Naive thymus-derived CD8-positive, alpha-beta T cell (primary cell): ENCODE measurements at regions not wholly inside any gene's neighbourhood (a gene's known extent, or its start where the extent isn't known, plus 50 kb on each side); places are given as distances from the start of the nearest gene placed in this dataset.
"Not testable (repeated sequence)": the region's sequence is repeated elsewhere in the genome, so short reads cannot be mapped to it uniquely, and the experiment has no call there.

Experiments used
- ATAC-seq, 2 donors: fragments of 150-1000 bp; cut with Tn5 transposase in 1 of 2; sonication (Bioruptor Pico), chemical (Tn5 transposase) in 1 of 2; 1 replicate in 1 of 2; 2 replicates in 1 of 2; pipeline ENCODE4 v1.10.0; 2021; ENCODE audit warnings: mild to moderate bottlenecking in 2 of 2, moderate library complexity in 2 of 2
- POLR2A ChIA-PET: fragments of 350-600 bp; sonication (Branson Sonifier 250); formaldehyde crosslinking; loops from one replicate; lab custom pipeline; 2021; ENCODE audit warnings: antibody characterized with exemption; lab: Charles Lee
- DNase-seq, 10 donors: peaks; one replicate each; pipeline versions ENCODE4 v3.0.0 to v3.0.0-alpha.2; 2020 to 2022
- H3K27ac Mint-ChIP-seq, 10 donors: one replicate each; pipeline ENCODE4 v1.8.0; 2020 to 2022; ENCODE audit warnings: mild to moderate bottlenecking in 10 of 10, mixed read lengths in 10 of 10, moderate library complexity in 4 of 10, inconsistent platforms in 1 of 10
- H3K27me3 Mint-ChIP-seq, 5 donors: one replicate each; pipeline ENCODE4 v1.8.0; 2021 to 2022; ENCODE audit warnings: mixed read lengths in 5 of 5
- H3K36me3 Mint-ChIP-seq, 3 donors: one replicate each; pipeline ENCODE4 v1.8.0; 2020 to 2022; ENCODE audit warnings: mixed read lengths in 3 of 3, mild to moderate bottlenecking in 2 of 3, inconsistent platforms in 1 of 3
- H3K4me1 Mint-ChIP-seq, 4 donors: one replicate each; pipeline ENCODE4 v1.8.0; 2021 to 2022; ENCODE audit warnings: mixed read lengths in 4 of 4
- H3K4me3 Mint-ChIP-seq, 10 donors: one replicate each; pipeline ENCODE4 v1.8.0; 2020 to 2022; ENCODE audit warnings: mild to moderate bottlenecking in 10 of 10, mixed read lengths in 10 of 10, moderate library complexity in 6 of 10, inconsistent platforms in 1 of 10
- H3K9me3 Mint-ChIP-seq, 9 donors: one replicate each; pipeline ENCODE4 v1.8.0; 2020 to 2022; ENCODE audit warnings: mixed read lengths in 9 of 9, mild to moderate bottlenecking in 3 of 9, inconsistent platforms in 1 of 9, moderate library complexity in 1 of 9

DNA sequence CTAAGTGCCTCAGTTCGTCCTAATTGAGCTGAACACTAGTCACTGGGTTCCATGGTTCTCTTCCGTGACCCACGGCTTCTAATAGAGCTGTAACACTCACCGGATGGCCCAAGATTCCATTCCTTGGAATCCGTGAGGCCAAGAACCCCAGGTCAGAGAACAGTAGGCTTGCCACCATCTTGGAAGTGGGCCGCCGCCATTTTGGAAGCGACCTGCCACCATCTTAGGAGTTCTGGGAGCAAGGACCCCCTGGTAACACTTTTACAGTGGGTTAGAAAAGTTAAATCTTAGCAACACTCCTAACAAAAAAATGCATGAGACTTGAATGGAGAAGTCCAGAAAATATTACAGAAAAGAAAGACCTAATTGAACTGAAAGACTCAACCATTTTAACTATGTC is 84.5 kb downstream of the TMEM18 start:
- POLR2A ChIA-PET: no interaction called here
- Mint-ChIP-seq H3K36me3 (no peaks in the 10 kb centered on the region), H3K9me3 (no peaks in the 10 kb centered on the region), H3K27ac (no peak overlapping the region), H3K27me3 (peaks cover 1 to 33% (median 12%) of the 10 kb centered on the region in 5 donors), H3K4me1 (peaks cover 0 to 4% (median 0%) of the 10 kb centered on the region in 4 donors), H3K4me3 (no peak overlapping the region)
- no peak for ATAC-seq
- no peak for DNase-seq

DNA sequence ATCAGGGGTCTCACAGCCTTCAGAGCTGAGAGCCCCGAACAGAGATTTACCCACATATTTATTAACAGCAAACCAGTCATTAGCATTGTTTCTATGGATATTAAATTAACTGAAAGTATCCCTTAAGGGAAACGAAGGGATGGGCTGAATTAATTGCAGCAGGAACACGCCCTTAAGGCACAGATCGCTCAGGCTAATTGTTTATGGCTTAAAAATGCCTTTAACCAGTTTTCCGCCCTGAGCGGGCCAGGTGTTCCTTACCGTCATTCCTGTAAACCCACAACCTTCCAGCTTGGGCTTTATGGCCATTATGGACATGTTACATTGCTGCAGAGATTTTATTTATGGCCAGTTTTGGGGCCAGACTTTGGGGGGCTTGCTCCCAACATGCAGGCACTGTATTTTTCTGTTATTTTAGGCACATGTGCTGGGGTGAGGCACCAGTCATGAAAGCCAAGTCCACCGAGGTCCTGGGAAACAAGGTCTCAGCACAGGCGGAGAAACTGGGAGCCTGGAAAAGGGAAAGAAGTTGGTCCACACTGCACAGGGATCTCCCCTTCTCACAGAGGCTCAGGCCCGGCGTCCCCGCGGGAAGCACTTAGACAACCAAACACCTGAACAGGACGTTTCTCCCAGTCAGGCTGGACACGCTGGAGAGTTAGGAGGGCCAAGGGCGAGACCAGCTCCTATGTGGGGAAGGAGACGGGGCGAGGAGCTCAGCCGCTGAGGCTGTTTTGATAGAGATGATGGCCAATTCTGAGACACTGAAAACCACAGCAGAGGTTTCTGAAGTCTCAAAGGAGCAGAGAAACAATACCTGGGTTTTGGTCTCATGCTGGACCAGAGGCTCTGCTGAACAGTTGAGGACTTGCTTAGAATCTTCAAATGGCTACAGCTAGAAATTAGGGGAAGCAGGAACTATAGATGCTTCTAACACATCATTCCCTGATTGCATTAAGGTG is 86.7 kb downstream of the TMEM18 start:
- POLR2A ChIA-PET: no interaction called here

DNA sequence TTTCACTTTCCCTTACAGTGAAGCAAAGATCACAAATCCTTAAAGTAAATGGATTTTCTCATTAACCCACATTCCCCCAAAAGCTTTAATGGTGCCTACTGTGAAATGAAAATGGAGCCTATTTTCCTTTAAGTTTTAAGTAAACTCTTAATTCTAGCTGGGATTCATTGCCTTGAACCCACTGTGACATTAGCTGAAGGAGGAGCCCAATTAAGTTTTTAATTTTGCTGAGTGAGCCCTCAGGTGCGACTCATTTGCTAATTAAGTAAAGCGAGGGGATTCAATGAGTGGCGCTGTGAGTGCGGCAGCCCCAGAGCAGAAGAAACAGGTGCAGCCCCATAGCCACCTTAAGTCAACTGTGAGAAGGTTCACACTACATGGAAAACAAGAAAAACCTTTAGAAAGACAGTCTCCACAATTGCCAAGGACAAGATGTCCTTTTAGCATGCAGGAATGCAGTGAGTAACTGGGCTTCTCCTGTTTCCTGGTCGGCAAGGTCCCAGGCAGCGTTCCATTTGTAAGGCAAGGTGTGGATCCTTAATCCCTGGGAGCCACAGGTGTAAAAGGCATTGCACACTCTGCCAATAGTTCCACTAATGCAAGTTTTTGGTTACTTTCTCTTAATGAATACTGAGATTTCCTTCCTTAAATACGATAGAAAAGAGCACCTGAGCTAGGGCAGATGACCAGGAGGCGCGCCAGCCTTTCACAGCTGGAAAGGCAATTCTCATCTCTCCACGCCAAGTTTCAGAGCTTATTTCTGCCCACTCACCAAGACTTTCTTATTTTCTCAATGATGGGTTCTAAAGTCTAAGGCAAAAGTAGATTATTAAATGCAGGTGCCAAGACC is 87.7 kb downstream of the TMEM18 start:
- no peak overlapping the region for H3K27ac Mint-ChIP-seq
- no peak for DNase-seq
- peaks cover 4 to 15% (median 14%) of the 10 kb centered on the region in 4 donors for H3K4me1 Mint-ChIP-seq
- H3K27me3 Mint-ChIP-seq: peaks cover 1 to 33% (median 15%) of the 10 kb centered on the region in 5 donors
- ATAC-seq: no peak
- H3K4me3 Mint-ChIP-seq: no peak overlapping the region
- POLR2A ChIA-PET: no interaction called here
- H3K36me3 Mint-ChIP-seq: no peaks in the 10 kb centered on the region
- no peaks in the 10 kb centered on the region for H3K9me3 Mint-ChIP-seq

More for the DNA sequence above, 86.7 kb downstream of the TMEM18 start:
- no peak for ATAC-seq
- DNase-seq: no peak
- Mint-ChIP-seq H3K4me1 (peaks cover 0 to 5% (median 4%) of the 10 kb centered on the region in 4 donors), H3K27ac (peak overlapping the region in 1 of 10 donors; percentile 12), H3K36me3 (no peaks in the 10 kb centered on the region), H3K4me3 (no peak overlapping the region), H3K9me3 (no peaks in the 10 kb centered on the region), H3K27me3 (peaks cover 1 to 33% (median 15%) of the 10 kb centered on the region in 5 donors)

DNA sequence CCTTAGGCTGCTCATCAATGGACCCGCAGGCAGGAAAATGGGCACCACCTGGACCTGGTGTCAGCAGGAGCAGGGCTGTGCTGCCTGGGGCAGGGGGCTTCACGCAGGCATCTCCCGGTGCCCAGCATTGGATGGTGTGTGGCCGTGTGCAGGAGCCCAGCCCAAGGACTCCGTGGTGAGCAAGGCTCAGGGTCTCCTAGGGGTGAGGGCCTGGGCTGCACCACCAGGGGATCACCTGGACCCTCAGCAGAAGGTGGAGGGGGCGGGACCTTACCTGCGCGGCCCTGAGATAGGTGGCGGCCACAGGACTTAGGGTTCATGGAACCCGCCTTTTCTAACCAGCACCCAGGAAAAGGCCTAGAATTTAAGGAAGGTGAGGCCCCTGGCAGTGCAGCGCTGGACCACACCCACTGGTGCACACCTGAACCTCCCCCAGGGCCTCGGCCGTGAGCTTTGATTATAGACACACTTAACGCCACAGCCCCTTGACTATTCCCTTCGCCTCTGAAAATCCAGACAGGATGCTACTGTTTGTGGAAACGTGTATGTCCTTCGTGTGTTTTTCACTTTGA is 89.0 kb downstream of the TMEM18 start:
- peaks cover 4 to 17% (median 14%) of the 10 kb centered on the region in 4 donors for H3K4me1 Mint-ChIP-seq
- no peaks in the 10 kb centered on the region for H3K9me3 Mint-ChIP-seq
- H3K36me3 Mint-ChIP-seq: no peaks in the 10 kb centered on the region
- DNase-seq (no peak), ATAC-seq (no peak)
- H3K27me3 Mint-ChIP-seq: peaks cover 1 to 33% (median 13%) of the 10 kb centered on the region in 5 donors
- no peak overlapping the region for H3K4me3 Mint-ChIP-seq
- POLR2A ChIA-PET: no interaction called here
- no peak overlapping the region for H3K27ac Mint-ChIP-seq

DNA sequence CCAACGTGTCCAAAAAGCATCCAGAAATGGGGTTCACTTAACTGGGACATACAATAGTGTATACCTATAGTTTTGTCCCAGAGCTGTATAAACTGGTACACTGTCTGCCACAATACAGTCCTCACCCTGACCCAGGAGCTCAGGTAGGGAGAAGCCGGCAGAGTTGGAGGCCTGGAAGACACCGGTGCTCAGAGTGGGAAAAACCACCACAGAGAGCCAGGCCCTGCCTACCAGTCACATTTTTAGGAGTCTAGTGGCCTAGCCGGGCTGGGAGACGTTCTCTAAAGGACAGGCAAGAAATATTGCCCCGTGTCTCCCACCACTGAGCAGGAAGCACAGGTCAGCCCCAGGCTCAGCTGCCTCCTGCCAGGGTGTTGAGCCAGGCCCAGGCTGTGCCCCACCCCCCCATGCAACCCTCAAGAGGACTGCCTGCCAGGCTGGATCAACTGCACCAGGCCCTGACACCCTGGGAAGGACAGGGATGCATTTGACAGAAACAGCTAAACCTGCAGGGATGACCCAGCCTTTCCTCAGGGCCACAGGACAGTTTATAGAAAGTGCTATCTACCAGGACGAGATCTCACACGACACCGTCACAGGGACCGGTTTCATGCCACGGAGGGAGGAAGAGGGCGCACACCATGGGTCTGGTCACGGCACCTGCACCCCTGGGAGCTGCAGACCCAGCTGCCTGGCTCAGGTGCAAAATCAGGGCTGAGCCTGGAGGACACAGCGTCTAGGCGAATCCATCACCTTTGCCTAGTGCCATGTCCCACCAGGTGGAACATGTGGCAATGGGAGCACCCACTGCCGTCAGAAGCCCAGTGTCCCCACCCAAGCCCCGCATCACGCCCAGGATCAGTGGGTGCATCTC is 89.9 kb downstream of the TMEM18 start:
- H3K27ac Mint-ChIP-seq: no peak overlapping the region
- peaks cover 4 to 17% (median 14%) of the 10 kb centered on the region in 4 donors for H3K4me1 Mint-ChIP-seq
- ATAC-seq (no peak), DNase-seq (no peak)
- POLR2A ChIA-PET: no interaction called here
- H3K27me3 Mint-ChIP-seq: peaks cover 0 to 33% (median 13%) of the 10 kb centered on the region in 5 donors
- no peaks in the 10 kb centered on the region for H3K36me3 Mint-ChIP-seq
- H3K9me3 Mint-ChIP-seq: no peaks in the 10 kb centered on the region
- H3K4me3 Mint-ChIP-seq: no peak overlapping the region

DNA sequence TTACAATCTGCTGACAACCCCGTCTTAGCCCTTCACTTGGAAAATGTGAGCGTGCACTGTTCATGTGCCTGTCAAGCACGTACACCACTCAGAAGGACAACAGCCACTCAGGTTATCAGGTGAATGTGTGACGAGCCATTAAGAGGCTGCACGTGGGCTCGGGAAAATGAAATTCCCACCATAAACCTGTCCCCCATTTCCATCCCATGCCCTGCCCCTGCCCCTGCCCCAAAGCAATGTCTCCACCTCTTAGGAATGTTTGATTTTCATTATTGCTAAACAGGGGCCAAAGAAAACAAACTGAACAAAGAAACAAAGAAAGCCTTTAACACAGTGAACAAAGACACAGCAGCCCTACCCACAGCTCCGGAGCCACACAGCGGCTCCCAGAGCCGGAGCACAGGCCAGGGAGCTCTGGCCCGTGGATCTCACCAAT is 90.5 kb downstream of the TMEM18 start:
- POLR2A ChIA-PET: interaction anchor here (1.0 kb wide), 1 partner anchor 13 kb away, joined by 3 read pairs; no protein-coding TSS in a partner anchor
- no peaks in the 10 kb centered on the region for H3K36me3 Mint-ChIP-seq
- DNase-seq (no peak), ATAC-seq (no peak)
- peaks cover 0 to 32% (median 11%) of the 10 kb centered on the region in 5 donors for H3K27me3 Mint-ChIP-seq
- H3K9me3 Mint-ChIP-seq: no peaks in the 10 kb centered on the region
- H3K4me1 Mint-ChIP-seq: peaks cover 4 to 17% (median 14%) of the 10 kb centered on the region in 4 donors
- no peak overlapping the region for H3K4me3 Mint-ChIP-seq
- H3K27ac Mint-ChIP-seq: no peak overlapping the region

DNA sequence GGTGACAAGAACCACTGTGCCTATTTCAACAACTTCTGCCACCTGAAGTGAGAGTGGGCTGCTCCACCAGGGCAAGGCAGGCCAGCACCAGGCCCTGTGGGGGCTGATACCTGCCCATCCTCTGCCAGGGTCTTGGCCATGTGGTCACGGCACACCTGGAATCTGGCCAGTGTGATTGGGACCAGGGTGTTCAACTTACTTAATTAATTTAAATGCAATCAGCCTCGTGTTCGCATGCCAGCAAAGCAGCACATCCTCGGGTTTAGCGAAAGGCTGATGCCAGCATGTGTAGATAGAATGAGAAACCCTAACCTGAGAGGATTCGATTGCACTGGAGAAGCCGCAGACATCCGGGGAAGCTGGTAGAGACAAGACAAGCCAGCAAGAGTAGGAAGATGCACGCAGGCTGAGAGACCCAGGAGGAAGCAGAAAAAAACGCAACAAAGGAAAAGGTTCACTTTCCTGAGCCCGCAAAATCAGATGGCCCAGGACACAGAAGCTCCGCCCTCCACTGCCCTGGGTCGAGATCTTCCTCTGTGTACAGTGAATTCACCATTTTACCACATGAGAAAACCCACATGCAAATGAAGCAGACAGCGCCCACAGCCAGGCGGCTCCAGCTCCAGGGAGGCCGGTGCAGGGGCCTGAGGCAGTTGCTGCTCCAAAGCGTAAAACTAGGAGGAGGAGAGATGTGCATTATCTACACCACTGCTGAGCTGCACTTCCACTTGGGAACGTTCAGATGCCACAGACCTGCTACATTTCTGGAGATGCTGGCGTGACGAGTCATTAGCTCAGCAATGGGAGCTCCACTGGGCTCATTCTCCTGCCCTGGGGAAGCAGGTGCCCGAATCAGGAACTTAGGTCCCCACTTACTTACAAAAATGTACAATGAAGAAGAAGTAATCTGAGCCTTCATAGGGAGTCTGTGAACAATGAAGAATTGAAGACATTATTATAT is 92.1 kb downstream of the TMEM18 start:
- peak in 8 of 10 donors; percentile 16 to 63 (median 50) for DNase-seq
- H3K4me1 Mint-ChIP-seq: peaks cover 4 to 17% (median 14%) of the 10 kb centered on the region in 4 donors
- peak; percentile 88 to 93 for ATAC-seq
- H3K27ac Mint-ChIP-seq: peak overlapping the region; percentile 17 to 89 (median 63)
- no peaks in the 10 kb centered on the region for H3K9me3 Mint-ChIP-seq
- POLR2A ChIA-PET: interaction anchor here (0.7 kb wide), 1 partner anchor 191 kb away, joined by 3 read pairs; no protein-coding TSS in a partner anchor
- peaks cover 0 to 17% (median 15%) of the 10 kb centered on the region in 5 donors for H3K27me3 Mint-ChIP-seq
- H3K4me3 Mint-ChIP-seq: peak overlapping the region; percentile 58 to 90 (median 77)
- H3K36me3 Mint-ChIP-seq: no peaks in the 10 kb centered on the region

DNA sequence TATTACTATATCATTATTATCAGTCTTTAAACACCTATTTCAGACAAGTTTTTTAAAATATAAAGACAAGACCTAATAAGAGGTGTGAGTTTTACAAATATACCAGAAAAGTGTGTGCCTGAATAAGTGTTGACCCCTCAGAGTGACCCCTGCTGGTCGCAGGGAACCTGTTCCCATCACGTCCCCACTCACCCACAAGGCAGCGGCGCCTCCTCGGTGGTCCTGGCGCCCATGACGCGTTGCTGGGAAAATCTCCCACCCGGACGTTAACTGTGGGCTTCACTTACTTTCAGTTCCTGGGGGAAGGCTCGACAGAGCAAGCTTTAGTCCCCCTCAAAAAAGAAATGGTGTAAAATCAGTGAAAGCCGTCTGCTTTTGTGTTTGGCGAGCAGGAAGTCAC is 93.5 kb downstream of the TMEM18 start:
- Mint-ChIP-seq H3K4me1 (peaks cover 4 to 18% (median 15%) of the 10 kb centered on the region in 4 donors), H3K27ac (no peak overlapping the region), H3K27me3 (peaks cover 0 to 11% (median 4%) of the 10 kb centered on the region in 5 donors), H3K36me3 (no peaks in the 10 kb centered on the region), H3K4me3 (no peak overlapping the region), H3K9me3 (peaks cover 0 to 2% (median 0%) of the 10 kb centered on the region in 9 donors)
- no peak for ATAC-seq
- DNase-seq: no peak
- POLR2A ChIA-PET: no interaction called here

DNA sequence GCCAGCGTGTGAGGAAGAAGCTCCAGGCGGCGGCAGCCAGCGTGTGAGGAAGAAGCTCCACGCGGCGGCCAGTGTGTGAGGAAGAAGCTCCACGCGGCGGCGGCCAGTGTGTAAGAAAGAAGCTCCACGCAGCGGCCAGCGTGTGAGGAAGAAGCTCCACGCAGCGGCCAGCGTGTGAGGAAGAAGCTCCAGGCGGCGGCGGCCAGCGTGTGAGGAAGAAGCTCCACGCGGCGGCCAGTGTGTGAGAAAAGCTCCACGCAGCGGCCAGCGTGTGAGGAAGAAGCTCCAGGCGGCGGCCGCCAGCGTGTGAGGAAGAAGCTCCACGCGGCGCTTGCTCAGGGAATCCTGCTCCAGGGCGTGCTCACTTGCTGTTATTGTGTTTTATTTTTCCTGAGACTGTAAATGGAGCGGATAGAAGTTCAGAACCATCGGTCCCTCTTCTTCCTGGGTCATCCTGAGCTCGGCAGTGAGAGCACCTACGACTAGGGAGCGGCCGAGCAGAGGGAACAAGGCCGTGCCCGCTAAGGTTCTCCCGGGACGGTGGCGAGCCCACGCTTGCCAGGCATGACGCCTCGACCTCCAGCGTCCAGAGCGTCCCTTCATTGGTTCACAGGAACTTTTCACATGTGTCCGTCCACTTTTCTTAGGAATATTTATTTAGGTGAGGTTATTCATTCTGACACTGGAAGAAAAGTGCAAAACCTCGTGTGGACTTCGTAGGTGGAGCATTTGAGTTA is 94.2 kb downstream of the TMEM18 start:
- H3K4me3 Mint-ChIP-seq: no peak overlapping the region
- no peak for ATAC-seq
- no peak for DNase-seq
- H3K27me3 Mint-ChIP-seq: peaks cover 0 to 9% (median 0%) of the 10 kb centered on the region in 5 donors
- H3K36me3 Mint-ChIP-seq: no peaks in the 10 kb centered on the region
- peaks cover 4 to 18% (median 15%) of the 10 kb centered on the region in 4 donors for H3K4me1 Mint-ChIP-seq
- POLR2A ChIA-PET: interaction anchor here (0.7 kb wide), 1 partner anchor 89 kb away, joined by 4 read pairs; no protein-coding TSS in a partner anchor
- peaks cover 0 to 6% (median 0%) of the 10 kb centered on the region in 9 donors for H3K9me3 Mint-ChIP-seq
- H3K27ac Mint-ChIP-seq: no peak overlapping the region

DNA sequence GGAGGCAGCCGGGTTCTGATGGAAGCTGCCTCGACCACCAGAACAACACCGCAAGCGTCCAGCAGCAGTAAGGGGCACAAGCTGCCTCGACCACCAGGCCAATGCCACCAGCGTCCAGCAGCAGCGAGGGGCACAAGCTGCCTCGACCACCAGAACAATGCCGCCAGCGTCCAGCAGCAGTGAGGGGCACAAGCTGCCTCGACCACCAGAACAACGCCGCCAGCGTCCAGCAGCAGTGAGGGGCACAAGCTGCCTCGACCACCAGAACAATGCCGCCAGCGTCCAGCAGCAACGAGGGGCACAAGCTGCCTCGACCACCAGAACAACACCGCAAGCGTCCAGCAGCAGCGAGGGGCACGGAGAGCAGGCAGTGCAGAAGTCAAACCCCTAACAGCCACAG is 94.9 kb downstream of the TMEM18 start:
- H3K4me3 Mint-ChIP-seq, DNase-seq, ATAC-seq, POLR2A ChIA-PET, H3K36me3 Mint-ChIP-seq, H3K27me3 Mint-ChIP-seq: not testable (repeated sequence)
- Mint-ChIP-seq H3K9me3 (peaks cover 0 to 10% (median 4%) of the 10 kb centered on the region in 9 donors), H3K27ac (peak overlapping the region in 1 of 10 donors; percentile 18), H3K4me1 (peaks cover 4 to 18% (median 15%) of the 10 kb centered on the region in 4 donors)
